GM18508 (cell line): ENCODE measurements at regions not wholly inside any gene's neighbourhood (a gene's known extent, or its start where the extent isn't known, plus 50 kb on each side); places are given as distances from the start of the nearest gene placed in this dataset.

Experiments used
- ATAC-seq: cut with Tn5 transposase; IDR thresholded peaks from one replicate; pipeline ENCODE4 v1.9.1; 2021; ENCODE audit warnings: moderate number of reproducible peaks; ENCODE audit not compliant: insufficient read depth, unreplicated experiment

DNA sequence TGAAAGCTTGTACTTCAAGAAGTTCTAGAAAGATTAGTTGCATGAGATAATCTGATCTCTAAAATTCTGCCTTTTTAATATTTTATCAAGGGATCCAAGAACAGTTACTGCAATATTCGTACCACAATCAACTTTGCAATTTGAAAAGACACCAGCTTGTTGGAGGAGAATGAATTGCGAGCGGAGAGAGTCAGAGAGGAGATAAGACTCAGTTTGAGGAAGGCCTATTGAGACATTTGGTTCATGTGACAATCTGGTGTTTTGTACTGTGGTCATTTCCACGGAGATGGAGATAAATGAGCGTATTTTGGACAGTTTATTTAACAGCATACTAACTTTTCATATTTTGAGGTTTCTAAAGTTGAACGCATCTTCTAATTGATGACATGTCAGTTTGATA, 1276.0 kb downstream of the EFNB2 start:
- no peak for ATAC-seq

DNA sequence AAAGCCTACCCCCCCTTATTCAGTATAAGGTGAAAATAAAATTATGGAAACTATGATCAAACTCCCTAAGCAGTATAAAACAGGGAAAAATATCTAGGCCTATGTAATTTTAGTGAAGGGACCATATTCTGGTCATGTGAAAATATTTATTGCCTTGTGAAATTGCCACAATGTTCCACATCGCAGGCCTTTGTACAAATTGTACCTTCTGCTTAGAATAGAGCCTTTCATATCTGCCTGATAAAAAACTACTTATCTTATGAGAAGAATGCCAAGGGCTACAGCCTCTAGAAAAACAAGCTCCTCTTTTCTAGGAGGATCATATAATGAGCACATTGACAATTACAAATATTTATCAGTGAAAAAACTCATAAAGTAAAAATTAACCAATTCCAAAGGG, 1280.0 kb downstream of the EFNB2 start:
- no peak for ATAC-seq

DNA sequence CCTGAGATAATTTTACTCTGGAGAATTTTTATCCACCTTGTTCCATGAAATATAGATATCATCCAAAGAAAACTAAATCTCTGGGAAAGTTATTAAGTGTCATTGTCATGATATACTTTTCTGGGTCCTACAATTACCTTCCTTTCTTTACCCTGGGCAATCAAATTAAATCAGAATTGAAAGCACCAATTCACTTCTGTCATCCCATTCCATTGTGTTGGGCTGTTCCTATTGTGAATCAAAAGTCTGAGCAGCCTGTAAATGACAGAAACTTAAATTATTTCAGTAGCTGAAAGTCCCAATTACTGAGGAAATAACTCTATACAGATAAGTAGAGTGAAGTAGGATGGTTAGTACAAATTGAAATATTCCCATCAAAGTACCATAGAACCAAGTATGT, 1284.2 kb downstream of the EFNB2 start:
- no peak for ATAC-seq

DNA sequence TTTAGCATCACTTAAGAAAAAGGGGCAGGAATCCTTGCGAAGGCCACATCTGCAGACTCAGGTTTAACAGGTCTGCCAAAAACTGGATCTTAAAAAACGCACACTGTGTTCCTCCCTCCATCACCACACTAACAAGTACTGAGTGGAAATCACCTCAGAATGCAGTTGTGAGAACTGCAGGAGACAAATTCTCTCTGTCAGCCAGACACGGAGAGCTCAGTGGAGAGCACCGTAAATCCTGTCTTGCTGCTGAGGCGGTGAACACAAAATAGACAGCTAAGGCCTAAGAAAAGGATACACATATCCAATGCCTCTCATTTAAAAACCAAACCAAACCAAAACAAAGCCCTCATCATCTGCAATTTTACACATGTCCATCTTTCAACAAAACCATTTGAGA, 1287.6 kb downstream of the EFNB2 start:
- ATAC-seq: no peak

DNA sequence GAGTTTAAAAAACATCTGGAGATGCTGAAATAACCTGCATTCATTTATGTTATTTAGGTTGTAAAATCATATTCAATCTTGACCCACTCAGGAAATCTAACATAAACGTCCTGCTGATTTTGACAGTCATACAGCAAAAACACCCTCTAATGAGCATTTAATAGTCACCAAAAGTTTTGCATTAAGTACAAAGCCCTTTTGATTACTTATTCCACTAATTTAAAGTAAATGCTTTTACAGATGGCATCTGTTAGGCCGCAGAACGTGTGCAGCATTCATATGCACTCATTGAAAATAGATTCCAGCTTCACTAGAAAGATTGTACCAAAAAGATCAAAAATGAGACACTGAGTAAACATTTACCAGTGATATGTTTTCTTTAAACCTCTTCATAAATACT, 1295.1 kb downstream of the EFNB2 start:
- ATAC-seq: no peak

GRCh38 chr13:105232439-105232838, 1303.0 kb downstream of the EFNB2 start:
- ATAC-seq: no peak

- no peak for ATAC-seq
These were observed 1303.5 kb downstream of the EFNB2 start for GRCh38 chr13:105232006-105232405.

GRCh38 chr13:105231579-105231978, 1303.9 kb downstream of the EFNB2 start:
- ATAC-seq: no peak

- ATAC-seq: no peak
These were observed 1314.6 kb downstream of the EFNB2 start for GRCh38 chr13:105220881-105221280.

GRCh38 chr13:105220063-105220462, 1315.4 kb downstream of the EFNB2 start:
- no peak for ATAC-seq

GRCh38 chr13:105219651-105220050, 1315.8 kb downstream of the EFNB2 start:
- ATAC-seq: no peak

DNA sequence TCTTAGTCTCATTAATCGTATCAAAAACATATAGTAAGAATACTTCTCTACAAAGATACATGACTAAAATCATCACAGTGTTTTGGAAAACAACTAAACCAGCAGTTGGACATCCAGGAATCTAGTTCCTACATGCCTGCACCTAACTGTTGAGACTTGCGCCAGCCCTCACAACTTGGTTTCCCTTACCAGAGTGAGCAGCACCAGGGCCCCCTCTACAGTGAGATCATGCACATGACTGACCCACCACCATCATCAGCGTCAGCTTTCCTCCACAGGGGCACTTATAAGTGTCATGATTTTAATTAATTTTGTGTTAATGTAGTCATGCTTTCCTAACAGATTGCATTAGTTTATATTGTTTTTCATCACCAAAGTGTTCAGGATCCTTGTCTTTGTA, 1322.0 kb downstream of the EFNB2 start:
- no peak for ATAC-seq

- no peak for ATAC-seq
These were observed 1327.7 kb downstream of the EFNB2 start for GRCh38 chr13:105207572-105208293.

- no peak for ATAC-seq
These were observed 1333.1 kb downstream of the EFNB2 start for GRCh38 chr13:105202354-105202753.

- ATAC-seq: no peak
These were observed 1334.1 kb downstream of the EFNB2 start for GRCh38 chr13:105201351-105201750.

DNA sequence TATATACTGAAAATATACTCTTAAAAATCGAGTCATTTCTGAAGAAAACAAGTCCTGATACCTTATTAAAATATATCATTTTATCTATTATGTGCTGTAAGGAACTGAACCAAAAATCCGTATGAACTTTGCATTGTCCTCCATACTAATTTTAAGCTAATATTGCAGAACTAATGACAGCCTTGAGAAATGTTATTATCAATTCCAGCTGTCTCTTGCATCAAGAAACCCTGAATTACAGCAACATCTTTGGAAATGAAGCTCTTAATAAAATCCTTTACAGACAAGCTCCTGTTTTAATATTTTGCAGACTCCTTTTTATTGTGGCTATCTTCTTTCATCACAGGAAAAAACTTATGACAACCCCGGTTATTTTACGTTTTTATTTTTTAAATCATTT, 1335.3 kb downstream of the EFNB2 start:
- ATAC-seq: no peak

DNA sequence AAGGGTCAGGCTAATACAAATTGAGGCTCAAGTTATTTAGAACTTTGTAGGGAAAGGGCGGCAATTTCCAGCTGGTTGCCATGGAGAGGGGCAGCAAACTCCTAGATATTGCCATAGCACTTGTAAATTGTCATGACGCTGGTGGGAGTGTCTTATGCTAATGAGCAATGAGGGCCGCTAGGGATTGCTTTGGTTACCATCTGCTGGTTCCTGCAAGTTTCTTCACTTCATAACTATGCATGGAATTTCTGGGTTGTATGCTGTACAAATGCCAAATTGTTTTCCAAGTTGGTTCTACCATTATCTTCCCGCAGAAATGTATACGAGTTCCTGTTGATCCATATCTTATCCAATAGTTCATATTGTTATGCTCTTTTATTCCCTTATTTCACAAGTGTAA, 1339.4 kb downstream of the EFNB2 start:
- ATAC-seq: no peak

DNA sequence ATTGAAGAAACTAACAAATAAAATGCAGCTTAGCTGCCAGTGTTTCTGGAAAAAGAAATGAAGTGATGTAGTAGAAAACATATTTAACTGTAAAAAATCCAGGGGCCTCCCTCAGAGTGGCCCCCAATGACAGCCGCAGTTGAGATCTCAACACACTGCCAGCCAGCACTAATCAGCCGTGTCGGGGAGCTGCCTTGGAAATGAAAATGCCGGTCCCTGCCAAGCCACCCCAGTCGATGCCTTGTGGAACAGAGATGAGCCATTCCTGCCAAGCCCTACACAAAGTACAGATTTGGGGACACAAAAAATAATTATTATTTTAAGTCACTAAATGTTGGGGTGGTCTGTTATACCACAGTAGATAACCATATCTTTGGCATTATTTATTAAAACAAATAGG, 1342.4 kb downstream of the EFNB2 start:
- no peak for ATAC-seq

GRCh38 chr13:105184201-105184600, 1351.3 kb downstream of the EFNB2 start:
- no peak for ATAC-seq

DNA sequence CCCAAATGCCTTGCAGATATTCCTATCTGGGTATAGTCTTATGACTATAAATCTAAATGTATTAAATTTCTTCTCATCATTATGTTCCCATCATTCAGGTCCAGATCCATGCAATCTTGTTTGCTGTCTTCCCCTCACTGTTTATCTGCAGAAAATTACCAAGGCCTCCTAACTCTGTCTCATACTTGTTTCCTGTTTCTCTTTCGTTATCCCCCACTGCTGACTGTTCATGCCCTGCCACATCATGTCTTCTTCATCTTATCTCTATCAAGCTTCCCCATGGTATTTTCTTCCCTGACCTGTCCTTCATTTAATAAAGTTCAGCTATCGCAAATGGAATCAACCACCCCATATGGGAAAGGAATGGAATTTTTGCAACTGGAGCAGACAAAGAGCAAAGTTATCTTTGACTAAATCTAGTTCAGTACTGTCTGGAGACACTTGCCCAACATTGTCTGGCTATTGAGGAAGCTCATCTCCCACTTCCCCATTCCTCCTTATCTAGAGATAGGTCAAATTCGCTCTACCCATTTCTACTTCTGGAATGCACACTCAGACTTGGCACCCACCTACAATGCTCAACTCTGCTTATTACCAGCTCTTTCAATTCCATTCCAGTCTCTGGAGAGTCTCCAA, 1358.1 kb downstream of the EFNB2 start:
- peak; percentile 50 for ATAC-seq

DNA sequence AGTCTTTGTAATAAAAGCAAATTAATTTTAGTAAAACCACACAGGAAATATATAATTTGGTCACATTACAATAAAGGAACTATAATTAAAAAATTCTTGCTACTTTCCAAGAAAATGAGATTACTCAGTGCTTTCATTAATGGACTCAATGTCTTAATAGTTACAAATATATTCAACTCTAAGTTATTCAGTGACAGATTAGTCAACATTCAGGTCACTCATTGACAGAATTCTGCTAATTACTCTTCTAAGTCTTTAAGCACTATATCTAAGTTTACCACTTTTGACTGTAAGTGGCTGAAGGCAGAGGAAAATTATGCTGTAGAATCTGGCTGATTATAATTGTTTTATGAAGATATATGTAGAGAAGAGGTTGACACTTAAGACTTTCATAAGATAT, 1365.0 kb downstream of the EFNB2 start:
- ATAC-seq: no peak

- ATAC-seq: no peak
These were observed 1367.2 kb downstream of the EFNB2 start for GRCh38 chr13:105168295-105168694.
